ENCODE measurements at regions not wholly inside any gene's neighbourhood (a gene's known extent, or its start where the extent isn't known, plus 50 kb on each side); places are given as distances from the start of the nearest gene placed in this dataset.
A peak's percentile ranks its signal among the peaks of the same experiment; 100 is the strongest.

- Histone ChIP-seq H3K4me3 (ENCODE audit: low read depth, low read length) (no peak overlapping the region), H3K9me3 (ENCODE audit: control insufficient read depth, insufficient read depth, low read length) (no peaks in the 10 kb centered on the region), H3K27ac (ENCODE audit: low read depth, low read length) (no peak overlapping the region), H3K27me3 (ENCODE audit: control insufficient read depth, insufficient read depth, low read length) (no peaks in the 10 kb centered on the region)
- DNase-seq (ENCODE audit: low read depth, low spot score): no peak
- ChIA-PET CTCF (interaction anchor here (6.3 kb wide), 1 partner anchor 234 kb away, joined by 76 read pairs; no protein-coding TSS in a partner anchor), POLR2A (no interaction called here)
- TF ChIP-seq CTCF (IDR thresholded peaks at IDR 0.05; ENCODE audit: low read depth, low read length): no peak
Measured at GRCh38 chr13:62123409-62123808, 707.8 kb upstream of the PCDH20 start.

DNA sequence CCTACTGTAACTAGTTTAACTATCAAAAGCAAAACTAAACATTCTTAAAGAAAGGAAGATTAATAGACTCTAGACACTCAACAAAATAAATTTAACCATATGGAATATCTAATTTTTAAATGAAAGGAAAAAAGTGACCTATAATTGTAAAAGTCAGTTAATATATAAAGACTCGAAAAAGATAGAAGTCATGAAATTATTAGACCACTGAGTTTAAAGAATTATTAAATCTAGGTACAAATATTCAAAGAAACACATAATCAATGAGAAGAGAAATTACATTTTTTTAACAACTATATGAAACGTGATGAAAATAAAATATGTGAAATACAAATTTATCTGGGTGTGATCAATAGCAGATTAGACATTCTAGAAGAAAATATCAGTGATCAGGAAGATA, 706.8 kb upstream of the PCDH20 start:
- Histone ChIP-seq H3K27me3 (ENCODE audit: control insufficient read depth, insufficient read depth, low read length) (no peaks in the 10 kb centered on the region), H3K27ac (ENCODE audit: low read depth, low read length) (no peak overlapping the region), H3K9me3 (ENCODE audit: control insufficient read depth, insufficient read depth, low read length) (no peaks in the 10 kb centered on the region), H3K4me3 (ENCODE audit: low read depth, low read length) (no peak overlapping the region)
- DNase-seq (ENCODE audit: low read depth, low spot score): no peak
- CTCF ChIA-PET: interaction anchor here (6.3 kb wide), 1 partner anchor 235 kb away, joined by 76 read pairs; no protein-coding TSS in a partner anchor
- POLR2A ChIA-PET: no interaction called here
- TF ChIP-seq CTCF (IDR thresholded peaks at IDR 0.05; ENCODE audit: low read depth, low read length): no peak

- DNase-seq (ENCODE audit: low read depth, low spot score): no peak
- TF ChIP-seq CTCF (IDR thresholded peaks at IDR 0.05; ENCODE audit: low read depth, low read length): peak; percentile 35
- ChIA-PET POLR2A (no interaction called here), CTCF (interaction anchor here (1.0 to 6.3 kb wide), 13 partner anchors 10 to 245 kb away, joined by 3 to 76 read pairs (median 3); no protein-coding TSS in a partner anchor)
- Histone ChIP-seq H3K27me3 (ENCODE audit: control insufficient read depth, insufficient read depth, low read length) (no peaks in the 10 kb centered on the region), H3K27ac (ENCODE audit: low read depth, low read length) (no peak overlapping the region), H3K4me3 (ENCODE audit: low read depth, low read length) (no peak overlapping the region), H3K9me3 (ENCODE audit: control insufficient read depth, insufficient read depth, low read length) (no peaks in the 10 kb centered on the region)
Measured at GRCh38 chr13:62119739-62120700, 704.4 kb upstream of the PCDH20 start.

GRCh38 chr13:62115831-62116230, 700.2 kb upstream of the PCDH20 start:
- no peak for DNase-seq (ENCODE audit: low read depth, low spot score)
- TF ChIP-seq CTCF (IDR thresholded peaks at IDR 0.05; ENCODE audit: low read depth, low read length): no peak
- Histone ChIP-seq H3K4me3 (ENCODE audit: low read depth, low read length) (no peak overlapping the region), H3K27ac (ENCODE audit: low read depth, low read length) (no peak overlapping the region), H3K27me3 (ENCODE audit: control insufficient read depth, insufficient read depth, low read length) (no peaks in the 10 kb centered on the region), H3K9me3 (ENCODE audit: control insufficient read depth, insufficient read depth, low read length) (no peaks in the 10 kb centered on the region)
- POLR2A ChIA-PET: no interaction called here
- CTCF ChIA-PET: no interaction called here

- Histone ChIP-seq H3K9me3 (ENCODE audit: control insufficient read depth, insufficient read depth, low read length) (no peaks in the 10 kb centered on the region), H3K27me3 (ENCODE audit: control insufficient read depth, insufficient read depth, low read length) (no peaks in the 10 kb centered on the region), H3K27ac (ENCODE audit: low read depth, low read length) (no peak overlapping the region), H3K4me3 (ENCODE audit: low read depth, low read length) (no peak overlapping the region)
- ChIA-PET POLR2A (interaction anchor here (0.6 kb wide), 1 partner anchor 1246 kb away, joined by 4 read pairs; no protein-coding TSS in a partner anchor), CTCF (no interaction called here)
- no peak for TF ChIP-seq CTCF (IDR thresholded peaks at IDR 0.05; ENCODE audit: low read depth, low read length)
- no peak for DNase-seq (ENCODE audit: low read depth, low spot score)
Measured at GRCh38 chr13:62113179-62113578, 697.5 kb upstream of the PCDH20 start.

Data from AG04450 (cell line).